Gastroesophageal sphincter (tissue), 3 donors: ENCODE measurements at regions not wholly inside any gene's neighbourhood (a gene's known extent, or its start where the extent isn't known, plus 50 kb on each side); places are given as distances from the start of the nearest gene placed in this dataset.

Experiments used
- CTCF ChIP-seq, 4 experiments: fragments of 200-600 bp in 2 of 4; fragments of 450-650 bp in 2 of 4; sonication (generic) in 1 of 4; IDR thresholded peaks; one replicate each; pipeline ENCODE4 v1.5.1; 2017 to 2019; ENCODE audit warnings: antibody characterized with exemption in 4 of 4, mild to moderate bottlenecking in 2 of 4, moderate library complexity in 2 of 4
- EP300 ChIP-seq: sonication (generic); formaldehyde crosslinking; IDR thresholded peaks from one replicate; pipeline ENCODE4 v1.6.1; 2017; ENCODE audit warnings: antibody characterized with exemption, mild to moderate bottlenecking
- POLR2A ChIP-seq, 2 donors: fragments of 450-650 bp; IDR thresholded peaks; one replicate each; pipeline ENCODE4 v1.6.1; 2017; ENCODE audit warnings: antibody characterized with exemption in 2 of 2, mild to moderate bottlenecking in 2 of 2, moderate library complexity in 1 of 2
- POLR2AphosphoS5 ChIP-seq: sonication (generic); formaldehyde crosslinking; IDR thresholded peaks from one replicate; pipeline ENCODE4 v1.6.1; 2017; ENCODE audit warnings: antibody characterized with exemption

GRCh38 chr3:191528589-191528988, 67.6 kb downstream of the PYDC2 start:
- no peak for TF ChIP-seq POLR2A (IDR thresholded peaks at IDR 0.05)
- TF ChIP-seq CTCF (IDR thresholded peaks at IDR 0.05), result no peak
- no peak for TF ChIP-seq EP300
- no peak for TF ChIP-seq POLR2AphosphoS5
